ENCODE measurements at regions not wholly inside any gene's neighbourhood (a gene's known extent, or its start where the extent isn't known, plus 50 kb on each side); places are given as distances from the start of the nearest gene placed in this dataset.
"Not testable (repeated sequence)": the region's sequence is repeated elsewhere in the genome, so short reads cannot be mapped to it uniquely, and the experiment has no call there.

GRCh38 chr5:100646691-100647090 lies 111.5 kb downstream of the FAM174A start:
- Histone ChIP-seq H3K27me3 (no peaks in the 10 kb centered on the region), H3K27ac (no peak overlapping the region), H3K36me3 (replicated peaks in 1 of 2; ENCODE audit: insufficient read depth in 1 of 2, low read depth in 2 of 2) (no peaks in the 10 kb centered on the region), H3K9me3 (no peaks in the 10 kb centered on the region), H3K4me3 (no peak overlapping the region), H3K4me1 (peaks cover 5% of the 10 kb centered on the region)
- intact Hi-C loops (cut with DNase I): no loop called here
- ATAC-seq: no peak
- no peak for TF ChIP-seq CTCF (IDR thresholded peaks at IDR 0.05)
- no peak for TF ChIP-seq POLR2A (IDR thresholded peaks at IDR 0.05)
- 85 to 92% methylated on average over 9 of the region's 9 CpGs for WGBS, 2 donors
- DNase-seq: no peak

- H3K4me3 ChIP-seq: no peak overlapping the region
Observed at GRCh38 chr5:100647461-100648230, 112.5 kb downstream of the FAM174A start.

DNA sequence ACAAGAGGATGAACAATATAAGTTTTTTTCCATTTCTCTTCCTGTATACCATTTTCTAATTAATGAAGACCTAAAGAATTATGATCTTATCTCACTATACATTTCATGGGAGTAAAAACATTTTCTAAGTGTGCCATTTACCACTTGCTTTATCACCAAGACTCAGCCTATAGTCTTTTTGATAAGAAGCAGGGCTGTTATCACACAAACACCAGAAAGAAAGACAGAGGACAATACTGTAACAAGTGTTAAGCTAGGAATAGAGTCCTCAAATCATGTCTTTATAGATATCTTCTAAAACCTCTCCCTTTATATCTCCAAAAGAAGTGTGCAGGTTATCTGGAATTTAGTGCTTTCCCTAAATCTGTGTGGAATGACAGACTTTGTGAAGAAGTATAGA lies 119.7 kb downstream of the FAM174A start:
- no peak for DNase-seq
- intact Hi-C loops (cut with DNase I): no loop called here
- ATAC-seq: no peak

More at GRCh38 chr5:100647461-100648230, 112.5 kb downstream of the FAM174A start:
- TF ChIP-seq POLR2A (IDR thresholded peaks at IDR 0.05) (no peak), CTCF (IDR thresholded peaks at IDR 0.05) (no peak)
- no peaks in the 10 kb centered on the region for H3K36me3 ChIP-seq (replicated peaks in 1 of 2; ENCODE audit: insufficient read depth in 1 of 2, low read depth in 2 of 2)
- H3K27ac ChIP-seq: no peak overlapping the region
- ATAC-seq: peak; percentile 58
- intact Hi-C loops (cut with DNase I): no loop called here
- peak; percentile 61 to 84 (median 71) for DNase-seq
- H3K4me1 ChIP-seq: peaks cover 5% of the 10 kb centered on the region
- H3K9me3 ChIP-seq: no peaks in the 10 kb centered on the region
- H3K27me3 ChIP-seq: no peaks in the 10 kb centered on the region
- WGBS, 2 donors: 32% methylated on average over 10 of the region's 10 CpGs

GRCh38 chr5:100656771-100657170 lies 121.6 kb downstream of the FAM174A start:
- intact Hi-C loops (cut with DNase I); H3K27me3 ChIP-seq: not testable (repeated sequence)
- 79 to 84% methylated on average over 7 to 8 of the region's 28 CpGs for WGBS, 2 donors

More for the DNA sequence above, 119.7 kb downstream of the FAM174A start:
- Histone ChIP-seq H3K36me3 (replicated peaks in 1 of 2; ENCODE audit: insufficient read depth in 1 of 2, low read depth in 2 of 2) (no peaks in the 10 kb centered on the region), H3K4me1 (no peaks in the 10 kb centered on the region), H3K4me3 (no peak overlapping the region), H3K27me3 (no peaks in the 10 kb centered on the region), H3K9me3 (no peaks in the 10 kb centered on the region), H3K27ac (no peak overlapping the region)
- no peak for TF ChIP-seq CTCF (IDR thresholded peaks at IDR 0.05)
- no peak for TF ChIP-seq POLR2A (IDR thresholded peaks at IDR 0.05)

GRCh38 chr5:100659080-100659795 lies 124.1 kb downstream of the FAM174A start:
- Histone ChIP-seq H3K9me3 (no peaks in the 10 kb centered on the region), H3K4me1 (no peaks in the 10 kb centered on the region), H3K27ac (no peak overlapping the region), H3K4me3 (no peak overlapping the region), H3K36me3 (replicated peaks in 1 of 2; ENCODE audit: insufficient read depth in 1 of 2, low read depth in 2 of 2) (no peaks in the 10 kb centered on the region), H3K27me3 (no peaks in the 10 kb centered on the region)
- intact Hi-C loops (cut with DNase I): no loop called here
- WGBS, 2 donors: 81 to 86% methylated on average over 4 of the region's 4 CpGs
- ATAC-seq (no peak), DNase-seq (no peak)
- TF ChIP-seq CTCF (IDR thresholded peaks at IDR 0.05): no peak
- TF ChIP-seq POLR2A (IDR thresholded peaks at IDR 0.05): no peak

More at GRCh38 chr5:100656771-100657170, 121.6 kb downstream of the FAM174A start:
- not testable (repeated sequence) for H3K9me3 ChIP-seq; H3K4me3 ChIP-seq; DNase-seq; H3K27ac ChIP-seq; ATAC-seq; H3K4me1 ChIP-seq; H3K36me3 ChIP-seq (replicated peaks in 1 of 2; ENCODE audit: insufficient read depth in 1 of 2, low read depth in 2 of 2)

Data from body of pancreas (tissue), 4 donors.